ENCODE measurements at regions not wholly inside any gene's neighbourhood (a gene's known extent, or its start where the extent isn't known, plus 50 kb on each side); places are given as distances from the start of the nearest gene placed in this dataset.
"Not testable (repeated sequence)": the region's sequence is repeated elsewhere in the genome, so short reads cannot be mapped to it uniquely, and the experiment has no call there.

DNA sequence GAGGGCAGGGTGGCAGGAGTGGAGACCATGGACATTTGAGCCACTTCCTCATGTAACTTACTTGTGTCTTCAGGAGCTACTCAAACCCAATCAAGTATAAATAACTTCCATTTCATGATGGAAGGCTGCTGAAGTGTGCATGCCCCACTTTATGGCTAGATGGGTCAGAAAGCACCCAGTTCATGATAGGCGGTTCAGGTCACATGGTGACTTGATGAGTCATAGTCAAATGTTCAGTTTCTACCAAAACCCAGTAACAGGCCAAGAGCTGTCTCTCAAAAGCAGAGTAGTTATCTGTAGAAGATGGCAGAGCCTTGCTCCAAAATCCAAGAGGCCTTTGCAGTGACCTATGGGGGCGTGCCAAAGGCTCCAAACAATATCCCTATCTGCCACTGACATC is 133.7 kb upstream of the TENT5A start:
- POLR2A ChIA-PET, result no interaction called here
- CTCF ChIA-PET, result no interaction called here
- no peak for DNase-seq (ENCODE audit: low read depth)
- TF ChIP-seq, protein P1, sequence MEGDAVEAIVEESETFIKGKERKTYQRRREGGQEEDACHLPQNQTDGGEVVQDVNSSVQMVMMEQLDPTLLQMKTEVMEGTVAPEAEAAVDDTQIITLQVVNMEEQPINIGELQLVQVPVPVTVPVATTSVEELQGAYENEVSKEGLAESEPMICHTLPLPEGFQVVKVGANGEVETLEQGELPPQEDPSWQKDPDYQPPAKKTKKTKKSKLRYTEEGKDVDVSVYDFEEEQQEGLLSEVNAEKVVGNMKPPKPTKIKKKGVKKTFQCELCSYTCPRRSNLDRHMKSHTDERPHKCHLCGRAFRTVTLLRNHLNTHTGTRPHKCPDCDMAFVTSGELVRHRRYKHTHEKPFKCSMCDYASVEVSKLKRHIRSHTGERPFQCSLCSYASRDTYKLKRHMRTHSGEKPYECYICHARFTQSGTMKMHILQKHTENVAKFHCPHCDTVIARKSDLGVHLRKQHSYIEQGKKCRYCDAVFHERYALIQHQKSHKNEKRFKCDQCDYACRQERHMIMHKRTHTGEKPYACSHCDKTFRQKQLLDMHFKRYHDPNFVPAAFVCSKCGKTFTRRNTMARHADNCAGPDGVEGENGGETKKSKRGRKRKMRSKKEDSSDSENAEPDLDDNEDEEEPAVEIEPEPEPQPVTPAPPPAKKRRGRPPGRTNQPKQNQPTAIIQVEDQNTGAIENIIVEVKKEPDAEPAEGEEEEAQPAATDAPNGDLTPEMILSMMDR (IDR thresholded peaks at IDR 0.05; ENCODE audit: insufficient read depth, low read depth, low read length), result no peak
- Histone ChIP-seq H3K27me3 (ENCODE audit: control insufficient read depth, insufficient read depth, low read length) (no peaks in the 10 kb centered on the region), H3K36me3 (ENCODE audit: control insufficient read depth, insufficient read depth, low read length) (no peaks in the 10 kb centered on the region), H3K4me3 (ENCODE audit: low read depth, low read length) (no peak overlapping the region)

DNA sequence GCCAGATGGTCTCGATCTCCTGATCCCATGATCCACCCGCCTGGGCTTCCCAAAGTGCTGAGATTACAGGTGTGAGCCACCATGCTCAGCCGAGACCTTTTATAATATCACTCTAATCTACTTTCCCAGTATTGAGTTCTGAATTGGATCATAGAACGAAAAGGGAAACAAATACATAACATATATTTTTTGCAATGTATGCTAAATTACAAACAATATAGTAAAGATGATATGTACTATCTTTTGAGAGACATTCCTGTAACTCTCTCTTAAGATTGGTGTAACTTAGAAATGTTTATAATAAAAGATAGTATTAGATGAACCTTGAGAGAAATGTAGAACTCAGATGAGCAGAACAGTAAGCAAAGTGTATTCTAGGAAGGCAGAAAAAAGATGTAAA is 129.2 kb upstream of the TENT5A start:
- DNase-seq (ENCODE audit: low read depth), result no peak
- ChIA-PET POLR2A (no interaction called here), CTCF (interaction anchor here (0.7 to 1.1 kb wide), 2 partner anchors 12 to 13 kb away, joined by 3 read pairs; no protein-coding TSS in a partner anchor)

DNA sequence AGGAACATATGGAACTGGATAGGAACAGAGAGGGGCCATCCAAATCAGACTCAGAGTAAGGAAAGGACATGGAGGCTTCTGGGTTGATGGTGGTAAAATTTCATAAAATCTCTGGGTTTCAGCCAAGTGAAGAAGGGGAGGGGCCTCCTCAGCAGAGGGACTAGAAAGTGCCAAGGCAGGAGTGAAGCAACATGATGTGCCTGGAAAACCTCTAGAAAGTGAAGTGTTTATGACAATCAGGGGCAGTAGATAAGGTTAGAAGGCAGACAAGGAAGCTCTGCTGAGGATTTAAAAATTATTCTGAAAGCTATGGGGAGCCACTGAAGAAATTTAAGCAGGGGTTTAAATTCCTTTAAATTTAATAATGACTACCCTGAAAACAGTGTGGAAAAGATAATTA is 126.0 kb upstream of the TENT5A start:
- POLR2A ChIA-PET, result no interaction called here
- no peak for DNase-seq (ENCODE audit: low read depth)
- CTCF ChIA-PET, result no interaction called here

More for the DNA sequence above, 129.2 kb upstream of the TENT5A start:
- TF ChIP-seq, protein P1 (IDR thresholded peaks at IDR 0.05; ENCODE audit: insufficient read depth, low read depth, low read length), result no peak
- Histone ChIP-seq H3K4me3 (ENCODE audit: low read depth, low read length) (no peak overlapping the region), H3K27me3 (ENCODE audit: control insufficient read depth, insufficient read depth, low read length) (no peaks in the 10 kb centered on the region), H3K36me3 (ENCODE audit: control insufficient read depth, insufficient read depth, low read length) (no peaks in the 10 kb centered on the region)

DNA sequence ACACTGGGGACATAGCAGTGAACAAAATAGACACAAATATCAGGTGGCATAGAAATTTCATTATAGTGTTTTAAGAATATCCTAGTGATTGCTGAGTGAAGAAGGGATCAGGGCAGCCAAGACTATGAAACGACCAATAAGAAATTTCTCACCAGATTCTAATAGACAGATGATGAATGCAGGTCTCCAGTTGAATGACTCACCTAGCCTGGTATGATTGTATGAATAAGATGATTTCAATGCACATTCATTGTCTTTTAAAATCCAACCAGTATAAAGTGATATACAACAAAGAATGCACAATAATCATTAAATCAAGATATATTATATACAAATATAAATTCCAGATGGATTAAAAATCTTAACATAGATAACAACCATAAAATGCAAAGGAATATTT is 124.5 kb upstream of the TENT5A start:
- Histone ChIP-seq H3K4me3 (ENCODE audit: low read depth, low read length) (no peak overlapping the region), H3K36me3 (ENCODE audit: control insufficient read depth, insufficient read depth, low read length) (no peaks in the 10 kb centered on the region), H3K27me3 (ENCODE audit: control insufficient read depth, insufficient read depth, low read length) (no peaks in the 10 kb centered on the region)
- ChIA-PET POLR2A (no interaction called here), CTCF (no interaction called here)
- TF ChIP-seq, protein P1 (IDR thresholded peaks at IDR 0.05; ENCODE audit: insufficient read depth, low read depth, low read length), result no peak
- no peak for DNase-seq (ENCODE audit: low read depth)

More for the DNA sequence above, 126.0 kb upstream of the TENT5A start:
- Histone ChIP-seq H3K27me3 (ENCODE audit: control insufficient read depth, insufficient read depth, low read length) (no peaks in the 10 kb centered on the region), H3K4me3 (ENCODE audit: low read depth, low read length) (no peak overlapping the region), H3K36me3 (ENCODE audit: control insufficient read depth, insufficient read depth, low read length) (no peaks in the 10 kb centered on the region)
- TF ChIP-seq, protein P1 (IDR thresholded peaks at IDR 0.05; ENCODE audit: insufficient read depth, low read depth, low read length), result no peak

DNA sequence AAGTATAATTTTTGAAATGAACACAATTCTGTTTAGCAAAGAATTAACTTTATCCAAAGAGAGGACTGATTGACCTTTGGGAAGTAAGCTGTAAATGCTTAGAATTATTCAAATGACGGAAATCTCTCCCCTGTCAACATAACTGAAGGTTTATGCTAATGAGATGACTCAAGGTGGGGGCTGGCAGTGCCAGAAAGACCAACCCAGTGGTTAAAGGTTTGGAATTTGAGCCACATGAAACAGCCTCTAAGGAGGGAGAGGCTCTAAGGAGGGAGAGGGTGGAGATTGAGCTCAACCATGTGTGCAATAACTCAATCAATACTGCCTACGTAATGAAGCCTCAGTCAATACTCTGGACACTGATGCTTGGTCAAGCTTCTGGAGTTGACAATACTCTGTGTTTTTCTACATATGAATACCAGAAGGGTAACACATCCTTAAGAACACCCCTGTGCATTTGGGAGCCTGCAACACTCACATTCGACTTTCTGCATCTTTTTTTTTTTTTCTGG is 123.4 kb upstream of the TENT5A start:
- CTCF ChIA-PET, result interaction anchor here (0.7 kb wide), 1 partner anchor 13 kb away, joined by 4 read pairs; no protein-coding TSS in a partner anchor
- TF ChIP-seq, protein P1 (IDR thresholded peaks at IDR 0.05; ENCODE audit: insufficient read depth, low read depth, low read length), result no peak
- H3K36me3 ChIP-seq (ENCODE audit: control insufficient read depth, insufficient read depth, low read length), result no peaks in the 10 kb centered on the region
- no peaks in the 10 kb centered on the region for H3K27me3 ChIP-seq (ENCODE audit: control insufficient read depth, insufficient read depth, low read length)
- H3K4me3 ChIP-seq (ENCODE audit: low read depth, low read length), result no peak overlapping the region
- POLR2A ChIA-PET, result no interaction called here
- DNase-seq (ENCODE audit: low read depth), result no peak

DNA sequence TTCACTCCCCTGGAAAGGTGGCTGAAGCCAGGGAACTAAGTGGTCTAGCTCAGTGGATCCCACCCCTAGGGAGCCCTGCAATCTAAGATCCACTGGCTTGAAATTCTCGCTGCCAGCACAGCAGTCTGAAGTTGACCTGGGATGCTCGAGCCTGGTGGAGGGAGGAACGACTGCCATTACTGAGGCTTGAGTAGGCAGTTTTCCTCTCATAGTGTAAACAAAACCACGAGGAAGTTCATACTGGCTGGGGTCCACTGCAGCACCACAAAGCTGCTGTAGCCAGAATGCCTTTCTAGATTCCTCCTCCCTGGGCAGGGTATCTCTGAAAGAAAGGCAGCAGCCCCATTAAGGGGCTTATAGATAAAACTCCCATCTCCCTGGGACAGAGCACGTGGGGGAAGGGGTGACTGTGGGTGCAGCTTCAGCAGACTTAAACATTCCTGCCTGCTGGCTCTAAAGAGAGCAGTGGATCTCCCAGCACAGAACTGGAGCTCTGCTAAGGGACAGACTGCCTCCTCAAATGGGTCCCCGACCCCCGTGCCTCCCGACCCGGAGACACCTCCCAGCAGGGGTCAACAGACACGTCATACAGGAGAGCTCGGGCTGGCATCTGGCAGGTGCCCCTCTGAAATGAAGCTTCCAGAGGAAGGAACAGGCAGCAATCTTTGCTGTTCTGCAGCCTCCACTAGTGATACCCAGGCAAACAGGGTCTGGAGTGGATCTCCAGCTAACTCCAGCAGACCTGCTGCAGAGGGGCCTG is 117.4 kb upstream of the TENT5A start:
- H3K4me3 ChIP-seq (ENCODE audit: low read depth, low read length); H3K27me3 ChIP-seq (ENCODE audit: control insufficient read depth, insufficient read depth, low read length); DNase-seq (ENCODE audit: low read depth); H3K36me3 ChIP-seq (ENCODE audit: control insufficient read depth, insufficient read depth, low read length); POLR2A ChIA-PET: not testable (repeated sequence)
- CTCF ChIA-PET, result interaction anchor here (1.8 kb wide), 1 partner anchor 19 kb away, joined by 3 read pairs; no protein-coding TSS in a partner anchor
